Keratinocyte (primary cell): ENCODE measurements at regions not wholly inside any gene's neighbourhood (a gene's known extent, or its start where the extent isn't known, plus 50 kb on each side); places are given as distances from the start of the nearest gene placed in this dataset.

Experiments used
- DNase-seq: peaks from one replicate; pipeline ENCODE4 v3.0.0-alpha.2; 2011; ENCODE audit warnings: low read depth, missing footprints, low spot score
- FAIRE-seq: peaks from 2 replicates; lab custom pipeline; 2011; peaks lifted over from hg19 to GRCh38; lab: Jason Lieb, UNC
- H2AFZ ChIP-seq: 2 replicates; pipeline ENCODE4 v1.6.0; 2012; ENCODE audit warnings: low read length, control low read depth, inconsistent platforms; ENCODE audit not compliant: control insufficient read depth
- H3K27ac ChIP-seq: 2 replicates; pipeline ENCODE4 v1.5.1; 2011; ENCODE audit warnings: low read length; ENCODE audit not compliant: control insufficient read depth, insufficient read depth
- H3K27me3 ChIP-seq: 3 replicates; pipeline ENCODE4 v1.6.0; 2011; ENCODE audit warnings: low read length; ENCODE audit not compliant: control insufficient read depth, insufficient read depth; ENCODE audit errors: extremely low read depth
- H3K36me3 ChIP-seq, 2 experiments: 2 replicates in 1 of 2; 3 replicates in 1 of 2; pipeline ENCODE4 v1.5.1; 2011; ENCODE audit warnings: low read length in 2 of 2, mild to moderate bottlenecking in 1 of 2; ENCODE audit not compliant: control insufficient read depth in 2 of 2, insufficient read depth in 2 of 2; ENCODE audit errors: extremely low read depth in 1 of 2
- H3K4me1 ChIP-seq: 3 replicates; pipeline ENCODE4 v1.5.1; 2011; ENCODE audit warnings: low read length; ENCODE audit not compliant: control insufficient read depth, insufficient read depth; ENCODE audit errors: extremely low read depth
- H3K4me2 ChIP-seq: 3 replicates; pipeline ENCODE4 v1.6.0; 2011; ENCODE audit warnings: low read depth, low read length; ENCODE audit not compliant: control insufficient read depth, insufficient read depth; ENCODE audit errors: extremely low read depth
- H3K4me3 ChIP-seq, 3 experiments: fragments of 200-600 bp in 1 of 3; sonication (generic) in 1 of 3; 2 replicates in 2 of 3; 3 replicates in 1 of 3; pipeline ENCODE4 v1.5.1; 2011 to 2016; ENCODE audit warnings: low read length in 3 of 3, mild to moderate bottlenecking in 3 of 3, control low read depth in 2 of 3, inconsistent platforms in 1 of 3, low read depth in 1 of 3, mixed read lengths in 1 of 3, mixed run types in 1 of 3, moderate library complexity in 1 of 3; ENCODE audit not compliant: control insufficient read depth in 2 of 3, insufficient read depth in 2 of 3; ENCODE audit errors: extremely low read depth in 1 of 3
- H3K79me2 ChIP-seq: 2 replicates; pipeline ENCODE4 v1.6.0; 2012; ENCODE audit warnings: low read length; ENCODE audit not compliant: control insufficient read depth, insufficient read depth
- H3K9ac ChIP-seq: 3 replicates; pipeline ENCODE4 v1.6.0; 2011; ENCODE audit warnings: low read length; ENCODE audit not compliant: control insufficient read depth, insufficient read depth; ENCODE audit errors: extremely low read depth
- H3K9me1 ChIP-seq: 3 replicates; pipeline ENCODE4 v1.6.0; 2011; ENCODE audit warnings: low read length; ENCODE audit not compliant: control insufficient read depth, insufficient read depth; ENCODE audit errors: extremely low read depth
- H3K9me3 ChIP-seq: 2 replicates; pipeline ENCODE4 v1.5.1; 2012; ENCODE audit warnings: low read depth, low read length; ENCODE audit not compliant: control insufficient read depth
- H4K20me1 ChIP-seq: 3 replicates; pipeline ENCODE4 v1.6.0; 2011; ENCODE audit warnings: low read length; ENCODE audit not compliant: control insufficient read depth, insufficient read depth; ENCODE audit errors: extremely low read depth
- CTCF ChIP-seq, 3 experiments: IDR thresholded peaks in 1 of 3; conservative IDR thresholded peaks in 1 of 3; optimal IDR thresholded peaks in 1 of 3; 2 replicates in 2 of 3; 3 replicates in 1 of 3; pipeline versions ENCODE3 to v1.5.1; 2011; ENCODE audit warnings: low read length in 3 of 3, mild to moderate bottlenecking in 3 of 3, moderate library complexity in 2 of 3, control low read depth in 1 of 3, inconsistent platforms in 1 of 3; ENCODE audit not compliant: insufficient read depth in 2 of 3; ENCODE audit errors: extremely low read depth in 1 of 3
- EZH2 ChIP-seq: IDR thresholded peaks from one replicate; pipeline ENCODE4 v1.6.1; 2012; ENCODE audit warnings: inconsistent platforms, mild to moderate bottlenecking, low read length, moderate library complexity
- dilution Hi-C: fragments of 300-500 bp; cut with MboI; formaldehyde crosslinking; loops from one replicate; pipeline ENCODE4 v1.7.0; 2020; ENCODE audit warnings: low sequenced_read_pairs; ENCODE audit not compliant: extremely low pct_ligation_motif_present

- no peak overlapping the region for H2AFZ ChIP-seq
- dilution Hi-C loops: no loop called here
Observed at GRCh38 chr11:70736937-70737640, 338.8 kb downstream of the CTTN start.

GRCh38 chr11:70737816-70738630 is 339.7 kb downstream of the CTTN start:
- DNase-seq (no peak), FAIRE-seq (no peak)
- H4K20me1 ChIP-seq: no peaks in the 10 kb centered on the region
- no peak overlapping the region for H3K27ac ChIP-seq
- no peaks in the 10 kb centered on the region for H3K27me3 ChIP-seq
- no peak for TF ChIP-seq EZH2
- TF ChIP-seq CTCF (optimal IDR thresholded peaks at IDR 0.05 in 1 of 3, IDR thresholded peaks at IDR 0.05 in 1 of 3, conservative IDR thresholded peaks at IDR 0.05 in 1 of 3; ENCODE audit: extremely low read depth in 1 of 3, insufficient read depth in 2 of 3, low read length in 3 of 3): no peak
- H3K9me3 ChIP-seq: no peaks in the 10 kb centered on the region
- no peak overlapping the region for H3K4me3 ChIP-seq
- no peaks in the 10 kb centered on the region for H3K36me3 ChIP-seq
- no peaks in the 10 kb centered on the region for H3K9me1 ChIP-seq
- H3K79me2 ChIP-seq: no peaks in the 10 kb centered on the region
- dilution Hi-C loops: no loop called here
- no peak overlapping the region for H2AFZ ChIP-seq
- H3K4me1 ChIP-seq: no peaks in the 10 kb centered on the region
- H3K4me2 ChIP-seq: no peak overlapping the region
- no peak overlapping the region for H3K9ac ChIP-seq

More at GRCh38 chr11:70736937-70737640, 338.8 kb downstream of the CTTN start:
- Histone ChIP-seq H3K27ac (no peak overlapping the region), H3K9me3 (no peaks in the 10 kb centered on the region), H3K36me3 (no peaks in the 10 kb centered on the region), H4K20me1 (no peaks in the 10 kb centered on the region), H3K9me1 (no peaks in the 10 kb centered on the region), H3K9ac (no peak overlapping the region), H3K4me1 (no peaks in the 10 kb centered on the region), H3K4me3 (no peak overlapping the region), H3K4me2 (no peak overlapping the region), H3K79me2 (no peaks in the 10 kb centered on the region), H3K27me3 (no peaks in the 10 kb centered on the region)
- FAIRE-seq (no peak), DNase-seq (no peak)
- TF ChIP-seq EZH2 (no peak), CTCF (optimal IDR thresholded peaks at IDR 0.05 in 1 of 3, IDR thresholded peaks at IDR 0.05 in 1 of 3, conservative IDR thresholded peaks at IDR 0.05 in 1 of 3; ENCODE audit: extremely low read depth in 1 of 3, insufficient read depth in 2 of 3, low read length in 3 of 3) (no peak)
